H1 (cell line): ENCODE measurements at regions not wholly inside any gene's neighbourhood (a gene's known extent, or its start where the extent isn't known, plus 50 kb on each side); places are given as distances from the start of the nearest gene placed in this dataset.

Experiments
- CTCF ChIA-PET: fragments of 300-600 bp; sonication (Branson Sonifier 250); formaldehyde crosslinking; loops from one replicate; lab custom pipeline; 2021; ENCODE audit not compliant: partially characterized antibody; lab: Charles Lee
- POLR2A ChIA-PET: fragments of 300-600 bp; sonication (Branson Sonifier 250); formaldehyde crosslinking; loops from one replicate; lab custom pipeline; 2021; ENCODE audit warnings: inconsistent platforms; ENCODE audit not compliant: partially characterized antibody; lab: Charles Lee
- DNase-seq, 2 experiments: peaks; one replicate each; pipeline versions ENCODE4 v3.0.0 to v3.0.0-alpha.2; 2010 to 2022; ENCODE audit warnings: low spot score in 2 of 2, low read depth in 1 of 2, mixed read lengths in 1 of 2
- FAIRE-seq: peaks from 2 replicates; lab custom pipeline; 2011; peaks lifted over from hg19 to GRCh38; lab: Jason Lieb, UNC
- H2AFZ ChIP-seq: 2 replicates; pipeline ENCODE4 v1.8.1; 2012; ENCODE audit warnings: low read length, inconsistent platforms
- H2AK5ac ChIP-seq: 2 replicates; pipeline ENCODE4 v1.6.1; 2013; ENCODE audit warnings: low read depth, low read length
- H2BK120ac ChIP-seq: replicated peaks from 2 replicates; pipeline ENCODE3; 2013; ENCODE audit warnings: low read depth, low read length, inconsistent platforms
- H2BK12ac ChIP-seq: 2 replicates; pipeline ENCODE4 v1.6.1; 2013; ENCODE audit warnings: low read depth, low read length
- H2BK15ac ChIP-seq: 2 replicates; pipeline ENCODE4 v1.6.1; 2013; ENCODE audit warnings: low read length
- H2BK20ac ChIP-seq: 2 replicates; pipeline ENCODE4 v1.6.1; 2013; ENCODE audit warnings: low read length
- H2BK5ac ChIP-seq: 2 replicates; pipeline ENCODE4 v1.6.1; 2013; ENCODE audit warnings: low read depth, low read length
- H3K14ac ChIP-seq: 2 replicates; pipeline ENCODE4 v1.6.1; 2013; ENCODE audit warnings: inconsistent platforms; ENCODE audit not compliant: insufficient read length
- H3K18ac ChIP-seq: 2 replicates; pipeline ENCODE4 v1.6.1; 2013; ENCODE audit warnings: low read length; ENCODE audit errors: extremely low read depth
- H3K23ac ChIP-seq: 2 replicates; pipeline ENCODE4 v1.6.1; 2013; ENCODE audit warnings: inconsistent platforms; ENCODE audit not compliant: insufficient read length
- H3K23me2 ChIP-seq: 2 replicates; pipeline ENCODE4 v1.6.1; 2013; ENCODE audit warnings: low read depth, low read length
- H3K27ac ChIP-seq: 2 replicates; pipeline ENCODE4 v1.6.1; 2011; ENCODE audit warnings: low read depth, low read length, inconsistent platforms
- H3K27me3 ChIP-seq, 4 experiments: replicated peaks in 1 of 4; 1 replicate in 1 of 4; 2 replicates in 3 of 4; pipeline versions ENCODE4 v1.6.1 to v1.8.1; 2011 to 2013; ENCODE audit warnings: low read length in 3 of 4, mild to moderate bottlenecking in 3 of 4, inconsistent platforms in 2 of 4, mixed read lengths in 2 of 4, moderate library complexity in 1 of 4; ENCODE audit not compliant: control insufficient read depth in 3 of 4, insufficient read depth in 3 of 4; ENCODE audit errors: extremely low read depth in 1 of 4
- H3K36me3 ChIP-seq, 4 experiments: 2 replicates each; pipeline versions ENCODE4 v1.6.1 to v1.8.1; 2011 to 2013; ENCODE audit warnings: mild to moderate bottlenecking in 4 of 4, low read length in 3 of 4, moderate library complexity in 2 of 4, control low read depth in 1 of 4, inconsistent platforms in 1 of 4; ENCODE audit not compliant: insufficient read depth in 4 of 4, control insufficient read depth in 2 of 4
- H3K4ac ChIP-seq: replicated peaks from 2 replicates; pipeline ENCODE3; 2013; ENCODE audit warnings: low read length, low read depth, mixed read lengths, inconsistent platforms; ENCODE audit not compliant: insufficient read length
- H3K4me1 ChIP-seq, 4 experiments: replicated peaks in 1 of 4; 1 replicate in 1 of 4; 2 replicates in 3 of 4; pipeline versions ENCODE4 v1.6.1 to v1.8.1; 2011 to 2013; ENCODE audit warnings: low read length in 3 of 4, inconsistent platforms in 2 of 4, mixed read lengths in 1 of 4; ENCODE audit not compliant: insufficient read depth in 4 of 4, control insufficient read depth in 3 of 4
- H3K4me2 ChIP-seq, 2 experiments: 2 replicates each; pipeline versions ENCODE4 v1.6.1 to v1.8.1; 2011 to 2013; ENCODE audit warnings: low read depth in 2 of 2, low read length in 2 of 2, control low read depth in 1 of 2, inconsistent platforms in 1 of 2, mild to moderate bottlenecking in 1 of 2; ENCODE audit not compliant: insufficient read depth in 1 of 2
- H3K4me3 ChIP-seq, 4 experiments: fragments of 200-600, 300-600 bp in 1 of 4; sonication (generic), shearing (Covaris generic), sonication (Bioruptor Twin) in 1 of 4; 2 replicates each; pipeline versions ENCODE4 v1.5.1 to v1.8.1; 2011 to 2016; ENCODE audit warnings: low read length in 4 of 4, low read depth in 3 of 4, control low read depth in 2 of 4, inconsistent platforms in 2 of 4, mild to moderate bottlenecking in 2 of 4, mixed read lengths in 1 of 4, moderate library complexity in 1 of 4; ENCODE audit not compliant: insufficient read depth in 2 of 4; ENCODE audit errors: extremely low read depth in 1 of 4
- H3K56ac ChIP-seq: replicated peaks from 2 replicates; pipeline ENCODE3; 2013; ENCODE audit warnings: low read depth, mild to moderate bottlenecking, mixed read lengths, low read length, inconsistent platforms; ENCODE audit not compliant: insufficient read length
- H3K79me1 ChIP-seq: 2 replicates; pipeline ENCODE4 v1.6.1; 2013; ENCODE audit warnings: low read depth, low read length, control low read depth
- H3K79me2 ChIP-seq, 2 experiments: 2 replicates each; pipeline versions ENCODE4 v1.6.1 to v1.8.1; 2012 to 2013; ENCODE audit warnings: low read length in 2 of 2, mild to moderate bottlenecking in 2 of 2, inconsistent platforms in 1 of 2; ENCODE audit not compliant: insufficient read depth in 2 of 2, control insufficient read depth in 1 of 2
- H3K9ac ChIP-seq, 4 experiments: replicated peaks in 1 of 4; 1 replicate in 1 of 4; 2 replicates in 3 of 4; pipeline versions ENCODE4 v1.6.1 to v1.8.1; 2011 to 2013; ENCODE audit warnings: low read depth in 3 of 4, low read length in 3 of 4, control low read depth in 2 of 4, mild to moderate bottlenecking in 2 of 4, moderate library complexity in 2 of 4, inconsistent platforms in 1 of 4; ENCODE audit errors: extremely low read depth in 1 of 4
- H3K9me3 ChIP-seq, 2 experiments: 2 replicates each; pipeline versions ENCODE4 v1.6.1 to v1.8.1; 2012 to 2013; ENCODE audit warnings: mild to moderate bottlenecking in 2 of 2, moderate library complexity in 2 of 2, control low read depth in 1 of 2, inconsistent platforms in 1 of 2, low read depth in 1 of 2, low read length in 1 of 2, mixed read lengths in 1 of 2; ENCODE audit not compliant: insufficient read depth in 2 of 2
- H4K20me1 ChIP-seq, 2 experiments: replicated peaks in 1 of 2; 2 replicates each; pipeline versions ENCODE3 to v1.8.1; 2011 to 2013; ENCODE audit warnings: inconsistent platforms in 2 of 2, low read length in 2 of 2, mild to moderate bottlenecking in 1 of 2; ENCODE audit not compliant: insufficient read depth in 2 of 2, control insufficient read depth in 1 of 2
- H4K5ac ChIP-seq: 2 replicates; pipeline ENCODE4 v1.6.1; 2013; ENCODE audit warnings: low read length, low read depth, mixed read lengths, inconsistent platforms; ENCODE audit not compliant: insufficient read length
- H4K8ac ChIP-seq: 2 replicates; pipeline ENCODE4 v1.8.0; 2013; ENCODE audit warnings: mild to moderate bottlenecking, moderate library complexity, low read length, inconsistent platforms; ENCODE audit not compliant: insufficient read depth; ENCODE audit errors: extremely low read depth
- H4K91ac ChIP-seq: replicated peaks from 2 replicates; pipeline ENCODE3; 2013; ENCODE audit warnings: low read length, mixed read lengths, inconsistent platforms; ENCODE audit not compliant: insufficient read length
- CREB1 ChIP-seq: IDR thresholded peaks from 2 replicates; pipeline ENCODE4 v1.6.1; 2012; ENCODE audit warnings: inconsistent platforms
- EGR1 ChIP-seq: IDR thresholded peaks from 2 replicates; pipeline ENCODE4 v1.6.1; 2011; ENCODE audit warnings: low read depth, low read length, borderline replicate concordance
- RXRA ChIP-seq: IDR thresholded peaks from 2 replicates; pipeline ENCODE4 v1.6.1; 2011; ENCODE audit warnings: low read depth, mild to moderate bottlenecking, low read length, moderate library complexity; ENCODE audit not compliant: insufficient read depth
- whole genome bisulfite sequencing, 2 experiments: shearing (Covaris generic) in 1 of 2; methylation state at CpG; one replicate each; pipeline versions ENCODE4 v1.1.6 to v1.1.7; 2013 to 2015; ENCODE audit warnings: low lambda C conversion rate in 2 of 2, mixed read lengths in 2 of 2, inconsistent platforms in 1 of 2, low coverage in 1 of 2, missing lambda C conversion rate in 1 of 2; ENCODE audit not compliant: insufficient replicate concordance in 2 of 2, insufficient coverage in 1 of 2, insufficient read length in 1 of 2; ENCODE audit errors: extremely low coverage in 1 of 2, missing lambda C conversion rate in 1 of 2; 5-methylcytosine and 5-hydroxymethylcytosine counted together

GRCh38 chr11:45362636-45363035 is 76.5 kb upstream of the SYT13 start:
- WGBS, 2 experiments, result 84% methylated on average over 3 of the region's 3 CpGs; no CpG with 5 or more reads in 1 of the 2 experiments
- FAIRE-seq, result no peak
- no peak overlapping the region for H3K23ac ChIP-seq
- H3K36me3 ChIP-seq, result no peaks in the 10 kb centered on the region
- no peaks in the 10 kb centered on the region for H3K4me1 ChIP-seq
- no peaks in the 10 kb centered on the region for H3K79me1 ChIP-seq
- no peak overlapping the region for H2BK15ac ChIP-seq
- H2BK120ac ChIP-seq, result no peak overlapping the region
- no peak overlapping the region for H3K9ac ChIP-seq
- no peak overlapping the region for H3K4me2 ChIP-seq
- no peak for DNase-seq
- H4K91ac ChIP-seq, result no peak overlapping the region
- POLR2A ChIA-PET, result no interaction called here
- H3K27me3 ChIP-seq, result no peaks in the 10 kb centered on the region
- CTCF ChIA-PET, result interaction anchor here (0.5 to 1.9 kb wide), 2 partner anchors 9 to 52 kb away, joined by 5 to 6 read pairs; no protein-coding TSS in a partner anchor
- H4K5ac ChIP-seq, result no peak overlapping the region
- no peak overlapping the region for H2BK5ac ChIP-seq
- no peak overlapping the region for H3K56ac ChIP-seq
- no peaks in the 10 kb centered on the region for H4K20me1 ChIP-seq
- H3K18ac ChIP-seq, result no peak overlapping the region
- no peak overlapping the region for H3K14ac ChIP-seq
- H2BK12ac ChIP-seq, result no peak overlapping the region
- no peak overlapping the region for H2BK20ac ChIP-seq
- no peak overlapping the region for H3K4me3 ChIP-seq
- H3K9me3 ChIP-seq, result no peaks in the 10 kb centered on the region
- H2AK5ac ChIP-seq, result no peak overlapping the region
- H3K79me2 ChIP-seq, result no peaks in the 10 kb centered on the region
- no peaks in the 10 kb centered on the region for H3K23me2 ChIP-seq
- no peak overlapping the region for H4K8ac ChIP-seq
- TF ChIP-seq RXRA (no peak), CREB1 (no peak), EGR1 (no peak)
- TF ChIP-seq, all 59 proteins: peak for 0
- no peak overlapping the region for H3K27ac ChIP-seq
- no peak overlapping the region for H2AFZ ChIP-seq
- H3K4ac ChIP-seq, result no peak overlapping the region
